ENCODE measurements at regions not wholly inside any gene's neighbourhood (a gene's known extent, or its start where the extent isn't known, plus 50 kb on each side); places are given as distances from the start of the nearest gene placed in this dataset.

DNA sequence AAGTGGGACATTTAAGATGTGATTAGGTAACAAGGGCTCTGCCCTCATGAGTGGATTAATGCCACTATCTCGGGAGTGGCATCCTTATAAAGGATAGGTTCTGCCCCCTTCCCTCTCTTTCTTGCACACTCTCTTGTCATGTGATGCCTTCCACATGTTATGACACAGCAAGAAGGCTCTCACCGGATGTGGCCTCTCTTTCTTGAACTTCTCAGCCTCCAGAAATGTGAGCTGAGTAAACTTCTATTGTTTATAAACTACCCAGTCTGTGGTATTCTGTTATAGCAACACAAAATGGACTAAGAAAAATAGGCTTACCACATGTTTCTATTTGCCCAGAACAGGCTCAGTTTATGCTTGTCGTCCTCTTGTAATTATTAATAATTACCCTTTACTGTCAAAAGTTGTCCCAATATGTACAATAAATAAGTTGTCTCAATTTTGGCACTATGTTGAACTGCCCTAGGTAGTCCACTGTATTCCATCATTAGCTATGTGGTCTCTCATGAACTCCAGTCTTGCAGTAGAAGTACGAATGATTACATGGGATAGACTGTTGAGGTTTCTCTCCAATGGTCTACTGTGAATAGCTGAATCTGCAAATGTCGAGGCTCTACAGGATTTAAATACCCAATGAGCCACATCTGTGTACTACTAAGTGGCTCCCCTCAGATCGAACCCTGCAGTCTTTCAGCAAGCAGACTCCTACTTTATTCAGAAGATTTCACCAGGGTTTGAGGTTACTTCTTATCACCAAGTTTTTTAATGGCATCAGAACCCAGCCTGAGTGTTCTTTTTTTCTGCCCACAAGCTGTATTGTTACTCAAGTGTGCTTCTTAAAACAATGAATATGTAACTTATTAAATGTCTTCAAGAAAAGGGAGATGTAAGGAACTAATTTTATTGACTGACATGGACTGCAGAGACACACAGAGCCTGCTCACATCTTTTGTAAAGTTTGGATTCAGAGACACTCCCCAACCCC lies 102.0 kb upstream of the LEF1 start:
- no peak for DNase-seq

DNA sequence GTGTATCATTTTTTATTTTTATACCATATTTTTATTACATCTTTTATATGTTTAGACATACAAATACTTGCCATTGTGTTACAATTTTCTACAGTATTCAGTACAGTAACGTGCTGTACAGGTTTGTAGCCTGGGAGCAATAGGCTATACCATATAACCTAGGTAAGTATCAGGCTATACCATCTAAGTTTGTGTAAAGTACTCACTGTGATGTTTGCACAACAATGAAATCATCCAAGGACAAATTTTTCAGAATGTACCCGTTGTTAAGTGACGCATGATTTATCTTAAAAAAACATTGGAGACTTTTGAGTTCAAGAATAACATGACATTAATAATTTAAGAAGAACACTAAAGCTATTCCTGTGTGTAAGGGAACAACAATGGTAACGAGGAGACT lies 96.0 kb upstream of the LEF1 start:
- DNase-seq: no peak

DNA sequence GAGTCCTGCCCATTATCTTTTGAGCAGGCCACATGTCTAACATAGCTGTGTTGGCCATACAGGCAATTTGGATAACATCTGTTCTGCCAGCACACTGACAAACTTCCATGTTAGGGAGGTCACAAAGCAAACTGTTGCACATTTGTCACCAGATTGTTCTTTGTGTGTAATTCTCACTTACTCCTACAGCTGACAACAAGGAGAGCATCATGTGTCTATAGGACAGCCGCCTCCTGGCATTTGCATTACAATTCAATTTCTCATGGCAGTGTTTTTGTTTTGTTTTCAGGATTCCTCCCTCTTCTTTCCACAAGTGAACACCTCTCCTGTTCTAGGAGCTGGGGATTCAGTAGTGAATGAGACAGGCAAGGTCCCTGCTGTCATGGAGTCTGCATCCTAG lies 94.3 kb upstream of the LEF1 start:
- DNase-seq: no peak

DNA sequence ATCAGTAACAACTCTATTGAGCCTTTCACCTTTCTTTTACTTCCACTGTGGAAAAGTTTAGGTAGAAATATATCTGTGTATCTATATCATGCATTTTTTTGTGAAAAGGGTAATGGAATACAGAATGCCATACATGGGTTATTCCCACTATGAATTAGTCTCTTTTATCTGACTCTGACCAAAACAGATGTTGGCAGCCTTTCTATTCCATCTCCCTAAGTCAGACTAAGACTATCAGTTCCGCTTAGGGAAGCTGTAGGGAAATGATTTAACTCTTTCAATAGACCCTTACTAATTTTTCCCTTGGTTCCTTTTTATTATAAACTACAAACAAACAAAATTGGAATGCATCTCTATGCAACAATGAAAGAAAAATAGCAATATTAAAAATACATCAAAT lies 92.3 kb upstream of the LEF1 start:
- DNase-seq: no peak

DNA sequence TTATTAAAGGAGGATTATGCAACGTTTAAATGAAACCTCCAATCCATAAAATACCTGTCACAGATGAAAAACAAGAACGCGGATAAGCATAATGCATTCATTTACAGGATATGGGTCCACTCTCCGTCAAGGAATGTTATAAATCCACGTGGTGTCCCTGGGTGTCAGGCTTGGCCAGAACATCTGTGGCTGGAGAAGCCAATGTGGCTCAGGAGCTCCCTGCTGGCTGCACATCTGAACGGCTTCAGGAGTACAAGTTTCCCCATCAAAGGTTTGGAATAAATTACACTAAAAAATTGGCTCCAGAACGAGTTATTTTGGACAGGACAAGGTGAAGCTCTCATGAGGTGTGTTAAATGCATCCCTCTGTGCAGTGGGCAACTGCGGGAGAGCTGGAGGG lies 87.8 kb upstream of the LEF1 start:
- no peak for DNase-seq

DNA sequence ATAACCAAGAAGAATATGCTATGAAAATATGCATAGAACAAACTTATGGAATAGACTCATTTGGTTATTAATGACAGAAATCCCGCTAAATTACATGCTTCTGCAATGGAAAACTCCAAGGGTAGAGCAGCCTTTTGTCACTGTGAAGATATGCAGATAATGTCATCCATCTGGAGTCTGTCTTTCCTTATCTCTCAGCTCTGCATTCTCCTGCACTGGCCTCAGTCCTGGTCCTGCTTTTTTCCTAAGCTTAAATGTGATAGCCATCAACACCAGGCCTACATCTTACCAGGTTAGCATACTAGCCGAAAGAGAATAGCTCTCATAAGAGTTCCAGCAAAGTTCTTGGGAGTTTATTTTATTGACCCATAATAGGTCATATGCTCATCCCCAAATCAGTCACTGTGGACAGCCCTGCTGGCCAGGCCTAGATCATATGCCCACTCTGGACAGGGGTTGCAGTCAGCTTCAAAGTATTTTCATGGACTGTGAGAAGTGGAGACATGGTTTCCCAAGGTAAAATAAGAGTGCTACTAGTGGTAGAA lies 86.5 kb upstream of the LEF1 start:
- DNase-seq: no peak

DNA sequence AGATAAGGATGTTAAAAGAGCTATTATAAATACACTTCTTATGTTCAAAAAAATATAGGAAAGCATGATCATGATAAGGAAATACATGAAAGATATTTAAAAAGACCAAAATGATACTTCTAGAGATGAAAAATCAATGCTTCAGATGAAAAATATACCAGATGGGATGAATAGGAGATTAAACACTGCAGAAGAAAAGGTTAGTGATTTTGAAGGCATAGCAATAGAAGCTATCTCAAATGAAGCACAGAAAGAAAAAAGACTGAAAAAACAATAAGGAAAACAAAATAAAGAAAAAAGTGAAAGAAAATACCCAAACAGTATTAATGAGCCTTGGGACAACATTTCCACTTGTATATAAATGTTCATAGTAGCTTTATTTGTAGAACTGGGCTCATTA lies 80.7 kb upstream of the LEF1 start:
- no peak for DNase-seq

DNA sequence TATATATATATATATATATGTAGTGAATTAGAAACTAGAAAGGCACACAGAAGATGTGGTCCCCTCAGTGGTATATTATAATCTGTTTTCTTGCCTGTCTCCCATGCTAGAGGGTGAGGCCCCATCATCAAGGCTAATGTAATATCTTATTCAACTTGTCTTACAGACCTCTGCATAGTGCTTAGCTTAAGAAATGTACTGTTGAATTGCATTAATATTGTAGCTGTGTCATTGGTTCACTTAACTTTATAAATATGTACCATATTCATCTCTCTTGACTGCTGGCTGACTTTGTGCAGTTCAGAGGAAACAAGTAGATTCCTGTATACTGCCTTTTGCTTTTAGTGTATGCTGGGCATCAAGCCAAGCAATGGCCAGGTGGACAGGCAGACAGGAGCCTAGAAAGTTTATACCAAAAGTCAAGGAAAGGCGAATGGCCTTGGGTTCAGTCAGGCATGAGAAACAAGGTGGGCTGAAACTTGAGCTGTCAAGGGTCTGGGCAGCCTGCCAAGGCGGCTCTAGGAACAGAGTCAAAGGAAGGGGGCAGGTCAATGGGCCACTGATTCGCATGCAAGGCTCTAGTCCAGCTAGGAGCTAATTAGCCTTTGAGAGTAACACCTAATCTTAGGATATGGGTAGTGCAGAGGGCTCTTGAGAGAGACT lies 78.8 kb upstream of the LEF1 start:
- no peak for DNase-seq

DNA sequence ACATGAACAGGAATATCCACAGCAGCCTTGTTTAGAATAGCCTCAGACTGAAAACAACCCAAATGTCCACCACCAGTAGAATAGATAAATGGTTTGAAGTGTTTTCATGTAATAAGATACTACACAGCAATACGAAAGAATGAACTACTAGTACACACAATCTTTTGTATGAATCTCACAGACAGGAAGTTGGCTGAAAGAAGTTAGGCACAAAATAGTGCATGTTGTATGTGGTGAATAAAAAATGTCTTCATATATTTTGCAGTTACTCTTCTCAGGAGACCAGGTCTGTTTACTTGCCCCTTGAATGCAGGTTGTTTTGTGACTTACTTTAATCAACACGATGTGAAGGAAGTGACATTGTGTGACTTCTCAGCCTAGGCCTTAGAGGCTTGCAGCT lies 75.9 kb upstream of the LEF1 start:
- DNase-seq: no peak

DNA sequence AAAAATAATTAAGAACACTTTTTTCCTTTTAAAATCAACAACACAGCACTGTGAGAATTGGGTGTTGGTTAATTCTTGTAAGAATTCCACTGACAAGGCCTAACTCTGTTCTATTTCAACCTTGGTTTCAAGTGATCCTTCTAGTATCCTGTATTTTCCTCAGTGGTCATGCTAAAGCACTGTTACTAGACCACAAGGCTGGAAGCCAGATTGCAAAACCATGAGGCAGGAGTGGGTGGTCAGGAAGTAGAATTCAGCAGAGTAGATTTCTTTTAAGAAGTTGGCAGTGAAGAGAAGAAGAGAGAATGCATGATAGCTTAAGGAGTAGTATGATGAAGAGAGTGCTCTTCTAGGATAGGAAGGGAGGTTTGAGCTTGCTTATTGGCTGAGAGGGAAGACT lies 71.6 kb upstream of the LEF1 start:
- no peak for DNase-seq

DNA sequence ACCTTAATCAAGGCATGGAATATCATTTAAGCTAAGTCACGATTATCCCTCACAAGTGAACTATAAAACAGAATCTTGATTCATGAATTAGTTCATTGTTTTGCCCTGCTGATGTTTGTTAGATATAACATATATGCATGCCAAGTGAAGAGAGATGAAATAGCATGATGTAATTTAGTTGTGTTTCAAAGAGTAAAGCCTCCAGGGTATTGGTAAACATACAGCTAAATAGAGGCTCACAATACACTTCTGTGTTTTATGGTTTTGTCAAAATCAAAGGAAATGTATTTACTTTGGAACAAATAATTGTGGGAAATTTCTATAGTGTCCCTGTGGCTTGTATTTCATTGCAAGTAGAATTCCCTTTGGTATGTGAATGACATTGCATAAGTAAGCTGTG lies 69.0 kb upstream of the LEF1 start:
- no peak for DNase-seq

DNA sequence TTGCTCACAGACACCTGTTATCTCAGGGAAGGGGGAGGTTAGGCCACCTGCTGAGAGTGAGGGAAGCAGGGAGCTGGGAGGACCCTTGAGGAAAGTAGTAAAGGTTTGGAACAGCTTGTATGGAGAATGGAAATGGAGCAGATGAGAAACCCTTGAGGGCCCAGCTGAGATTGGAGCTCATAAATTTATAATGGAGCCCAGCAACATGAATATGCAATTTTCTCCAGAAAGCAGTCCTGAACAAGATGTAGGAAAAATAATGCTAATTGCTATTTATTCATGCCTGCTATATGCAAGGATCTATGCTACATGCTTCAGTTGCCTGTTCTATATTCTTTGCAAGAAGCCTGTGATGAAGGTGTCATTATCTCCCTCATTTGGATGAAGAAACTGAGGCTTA lies 67.5 kb upstream of the LEF1 start:
- no peak for DNase-seq

DNA sequence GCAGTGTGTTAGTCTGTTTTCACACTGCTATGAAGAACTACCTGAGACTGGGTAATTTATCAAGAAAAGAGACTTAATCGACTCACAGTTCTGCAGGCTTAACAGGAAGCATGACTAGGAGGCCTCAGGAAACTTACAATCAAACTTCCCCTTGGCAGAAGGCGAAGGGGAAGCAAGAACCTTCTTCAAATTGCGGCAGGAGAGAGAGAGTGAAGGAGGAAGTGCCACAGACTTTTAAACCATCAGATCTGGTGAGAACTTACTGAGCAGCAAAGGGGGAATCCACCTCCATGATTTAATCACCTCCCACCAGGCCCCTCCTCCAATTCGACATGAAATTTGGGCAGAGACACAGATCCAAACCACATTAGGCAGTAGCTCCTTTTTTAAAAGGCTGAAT lies 59.2 kb upstream of the LEF1 start:
- no peak for DNase-seq

DNA sequence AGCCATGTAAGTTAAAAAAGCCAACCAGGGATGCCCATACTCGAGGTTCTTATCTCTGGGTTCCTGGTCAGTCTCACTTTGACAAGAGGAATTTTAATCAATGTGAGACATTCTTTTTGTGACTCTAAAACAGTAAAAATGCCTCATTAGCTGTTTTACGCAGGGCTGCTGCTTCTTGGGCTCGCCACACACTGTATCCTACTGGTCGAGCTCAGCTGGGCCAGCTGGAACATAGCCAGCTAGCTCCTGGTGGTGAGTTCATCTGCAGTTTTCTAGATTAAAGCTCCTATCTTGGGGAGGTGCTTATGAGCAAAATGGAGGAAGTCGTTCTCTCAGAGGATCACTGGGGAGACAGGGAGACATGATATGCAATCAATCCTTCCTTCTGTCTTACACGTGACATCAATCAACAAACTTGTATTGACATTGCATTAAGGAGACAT lies 55.9 kb upstream of the LEF1 start:
- DNase-seq: no peak

DNA sequence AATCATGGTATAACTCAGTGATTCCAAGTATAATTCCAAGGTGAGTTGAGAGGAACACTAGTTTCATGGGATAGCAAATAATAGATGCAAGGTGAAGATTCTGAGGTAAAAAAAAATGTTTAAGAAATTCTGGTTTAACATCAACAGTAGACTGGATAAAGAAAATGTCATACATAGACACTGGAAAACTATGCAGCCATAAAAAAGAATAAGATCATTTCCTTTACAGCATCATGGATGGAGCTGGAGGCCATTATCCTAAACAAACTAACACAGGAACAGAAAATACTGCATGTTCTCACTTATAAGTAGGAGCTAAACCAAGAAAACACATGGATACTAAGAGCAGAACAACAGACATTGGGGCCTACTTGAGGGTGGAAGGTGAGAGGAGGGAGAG lies 54.6 kb upstream of the LEF1 start:
- no peak for DNase-seq

DNA sequence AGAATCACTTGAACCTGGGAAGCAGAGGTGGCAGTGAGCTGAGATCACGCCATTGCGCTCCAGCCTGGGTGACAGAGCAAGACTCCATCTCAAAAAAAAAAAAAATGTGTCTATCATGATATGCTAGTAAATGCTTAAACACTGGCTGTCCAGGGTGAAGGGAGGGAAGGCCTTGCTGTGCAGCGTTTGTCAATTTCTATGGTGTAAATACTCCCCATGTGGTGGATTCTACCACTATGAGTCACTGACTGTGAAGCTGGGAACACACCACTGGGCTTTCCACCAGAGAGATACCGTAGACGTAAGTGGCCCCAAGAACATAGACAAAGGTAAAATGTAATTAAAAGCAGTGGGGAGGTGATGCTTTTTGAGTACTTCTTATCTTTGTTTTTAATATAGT lies 51.3 kb upstream of the LEF1 start:
- DNase-seq: no peak
